NCI-H2171 (cell line): ENCODE measurements at regions not wholly inside any gene's neighbourhood (a gene's known extent, or its start where the extent isn't known, plus 50 kb on each side); places are given as distances from the start of the nearest gene placed in this dataset.
"Not testable (repeated sequence)": the region's sequence is repeated elsewhere in the genome, so short reads cannot be mapped to it uniquely, and the experiment has no call there.

ENCODE experiments used
- DNase-seq: peaks from one replicate; lab custom pipeline; 2025; lab: John Stamatoyannopoulos, UW

- no peak for DNase-seq
Observed at GRCh38 chr4:34323549-34324320, 1920.6 kb downstream of the ARAP2 start.

GRCh38 chr4:34328939-34329338, 1915.4 kb downstream of the ARAP2 start:
- no peak for DNase-seq

- DNase-seq = not testable (repeated sequence)
Observed at GRCh38 chr4:34335156-34335555, 1909.2 kb downstream of the ARAP2 start.

GRCh38 chr4:34335556-34335955, 1908.8 kb downstream of the ARAP2 start:
- DNase-seq = not testable (repeated sequence)

- DNase-seq = no peak
Observed at GRCh38 chr4:34362654-34363053, 1881.7 kb downstream of the ARAP2 start.

GRCh38 chr4:34363842-34364241, 1880.5 kb downstream of the ARAP2 start:
- no peak for DNase-seq

GRCh38 chr4:34365946-34366345, 1878.4 kb downstream of the ARAP2 start:
- DNase-seq = no peak

- no peak for DNase-seq
Observed at GRCh38 chr4:34371676-34372075, 1872.6 kb downstream of the ARAP2 start.

- no peak for DNase-seq
Observed at GRCh38 chr4:34372815-34373214, 1871.5 kb downstream of the ARAP2 start.

- no peak for DNase-seq
Observed at GRCh38 chr4:34373456-34373855, 1870.9 kb downstream of the ARAP2 start.

- DNase-seq = no peak
Observed at GRCh38 chr4:34412233-34412632, 1832.1 kb downstream of the ARAP2 start.

- DNase-seq = no peak
Observed at GRCh38 chr4:34412911-34413310, 1831.4 kb downstream of the ARAP2 start.

GRCh38 chr4:34417160-34417559, 1827.2 kb downstream of the ARAP2 start:
- DNase-seq = no peak

GRCh38 chr4:34419871-34420270, 1824.4 kb downstream of the ARAP2 start:
- no peak for DNase-seq

GRCh38 chr4:34422472-34423175, 1821.7 kb downstream of the ARAP2 start:
- DNase-seq = no peak

- DNase-seq = no peak
Observed at GRCh38 chr4:34432706-34433105, 1811.6 kb downstream of the ARAP2 start.

GRCh38 chr4:34434377-34434776, 1809.9 kb downstream of the ARAP2 start:
- DNase-seq = not testable (repeated sequence)

- DNase-seq = no peak
Observed at GRCh38 chr4:34464196-34464595, 1780.1 kb downstream of the ARAP2 start.

GRCh38 chr4:34466411-34466810, 1777.9 kb downstream of the ARAP2 start:
- no peak for DNase-seq

- DNase-seq = no peak
Observed at GRCh38 chr4:34469516-34469915, 1774.8 kb downstream of the ARAP2 start.

- no peak for DNase-seq
Observed at GRCh38 chr4:34485252-34485651, 1759.1 kb downstream of the ARAP2 start.

- DNase-seq = no peak
Observed at GRCh38 chr4:34486461-34487363, 1757.6 kb downstream of the ARAP2 start.
